ENCODE measurements at regions not wholly inside any gene's neighbourhood (a gene's known extent, or its start where the extent isn't known, plus 50 kb on each side); places are given as distances from the start of the nearest gene placed in this dataset.
"Not testable (repeated sequence)": the region's sequence is repeated elsewhere in the genome, so short reads cannot be mapped to it uniquely, and the experiment has no call there.

DNA sequence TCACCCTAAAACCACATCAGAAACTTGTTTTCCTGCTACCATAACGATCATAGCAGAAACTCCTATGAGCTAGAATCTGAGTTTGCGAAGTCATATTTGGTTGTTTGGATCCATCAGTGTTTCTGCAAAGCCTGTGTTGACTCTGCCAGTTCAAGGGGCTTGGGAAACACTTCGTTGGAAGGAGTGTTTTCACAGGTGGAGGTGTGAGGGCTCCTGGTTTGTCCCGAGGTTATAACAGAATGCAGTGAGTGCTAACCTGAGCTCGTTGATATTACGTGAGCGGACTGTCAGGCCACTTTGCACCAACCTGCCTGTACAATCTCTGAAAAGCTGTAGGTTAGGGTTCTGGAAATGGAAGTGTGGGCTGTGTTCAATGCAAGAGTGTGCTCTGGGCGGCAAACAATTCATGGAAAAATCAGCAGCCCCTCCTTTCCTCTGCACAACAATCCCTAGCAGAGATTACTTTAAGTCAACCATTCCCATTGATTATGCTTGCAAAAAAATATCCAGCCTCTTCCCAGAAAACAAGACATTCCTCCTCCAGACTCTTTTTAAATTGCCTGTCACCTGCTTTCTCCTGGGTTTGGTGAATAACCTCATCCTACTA is 622.0 kb downstream of the TYW1 start:
- no peak overlapping the region for H3K4me3 Mint-ChIP-seq
- H3K4me1 Mint-ChIP-seq = no peaks in the 10 kb centered on the region
- H3K27me3 Mint-ChIP-seq = peaks cover 30% of the 10 kb centered on the region
- ATAC-seq = no peak
- peaks cover 3% of the 10 kb centered on the region for H3K9me3 Mint-ChIP-seq
- no peak overlapping the region for H3K27ac Mint-ChIP-seq
- no peaks in the 10 kb centered on the region for H3K36me3 Mint-ChIP-seq

DNA sequence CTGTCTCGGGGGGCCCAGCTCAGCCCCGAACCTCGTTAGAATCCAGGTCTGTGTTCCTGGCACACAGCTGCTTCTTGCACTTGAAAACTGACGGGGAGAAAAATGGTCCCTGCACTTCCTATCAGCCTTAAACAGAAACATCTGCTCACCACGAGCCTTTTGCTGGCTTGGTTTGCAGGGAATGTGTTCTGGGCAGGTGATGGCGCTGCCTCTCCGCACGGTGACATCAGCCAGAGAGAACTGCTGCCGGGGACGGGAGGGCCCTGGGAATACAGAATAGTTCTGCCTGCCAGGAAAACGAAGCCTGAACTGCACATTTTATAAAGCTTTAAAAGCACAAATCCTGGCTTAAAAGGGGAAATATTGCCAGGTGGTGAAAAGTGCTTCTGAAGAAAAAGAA is 622.5 kb downstream of the TYW1 start:
- no peaks in the 10 kb centered on the region for H3K36me3 Mint-ChIP-seq

DNA sequence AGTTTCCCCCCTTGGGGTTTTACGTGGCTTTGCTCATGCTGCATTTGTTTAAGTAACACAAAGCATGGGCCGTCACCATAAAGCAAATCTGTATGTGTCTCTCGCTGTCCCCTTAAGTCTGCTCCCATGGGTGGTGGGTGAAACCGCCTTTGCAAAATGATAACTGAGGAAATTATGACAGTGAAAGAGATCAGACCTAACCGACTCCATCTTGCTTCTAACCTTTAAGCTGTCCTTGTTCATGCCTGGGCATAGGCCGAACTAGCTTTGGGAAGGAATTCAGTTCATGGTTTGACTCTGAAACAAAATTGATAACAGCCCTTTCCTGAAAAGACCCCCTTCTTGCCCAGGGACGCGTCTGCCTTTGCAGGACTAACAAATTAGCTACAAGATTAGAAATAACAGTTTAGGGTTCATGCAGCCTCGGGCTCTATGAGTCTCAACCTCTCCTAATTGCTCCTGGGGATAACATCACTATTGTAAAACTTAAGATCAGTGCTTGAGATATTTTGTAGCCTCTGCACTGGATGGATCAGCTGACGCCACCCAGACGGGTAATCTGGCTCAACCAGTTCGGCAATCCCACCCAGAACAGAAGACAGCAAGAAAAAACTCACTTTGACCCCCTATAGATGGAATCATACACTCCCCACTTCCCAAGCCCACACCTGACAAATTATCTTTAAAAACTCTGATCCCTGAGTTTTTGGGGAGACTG is 623.7 kb downstream of the TYW1 start:
- ATAC-seq = no peak
- H3K9me3 Mint-ChIP-seq = peaks cover 3% of the 10 kb centered on the region
- H3K4me3 Mint-ChIP-seq = no peak overlapping the region
- H3K27ac Mint-ChIP-seq = no peak overlapping the region
- H3K27me3 Mint-ChIP-seq = peaks cover 39% of the 10 kb centered on the region
- peaks cover 3% of the 10 kb centered on the region for H3K4me1 Mint-ChIP-seq
- H3K36me3 Mint-ChIP-seq = no peaks in the 10 kb centered on the region

More for the DNA sequence above, 622.5 kb downstream of the TYW1 start:
- Mint-ChIP-seq H3K4me1 (no peaks in the 10 kb centered on the region), H3K27me3 (peaks cover 32% of the 10 kb centered on the region), H3K4me3 (no peak overlapping the region), H3K9me3 (peaks cover 3% of the 10 kb centered on the region), H3K27ac (no peak overlapping the region)
- no peak for ATAC-seq

DNA sequence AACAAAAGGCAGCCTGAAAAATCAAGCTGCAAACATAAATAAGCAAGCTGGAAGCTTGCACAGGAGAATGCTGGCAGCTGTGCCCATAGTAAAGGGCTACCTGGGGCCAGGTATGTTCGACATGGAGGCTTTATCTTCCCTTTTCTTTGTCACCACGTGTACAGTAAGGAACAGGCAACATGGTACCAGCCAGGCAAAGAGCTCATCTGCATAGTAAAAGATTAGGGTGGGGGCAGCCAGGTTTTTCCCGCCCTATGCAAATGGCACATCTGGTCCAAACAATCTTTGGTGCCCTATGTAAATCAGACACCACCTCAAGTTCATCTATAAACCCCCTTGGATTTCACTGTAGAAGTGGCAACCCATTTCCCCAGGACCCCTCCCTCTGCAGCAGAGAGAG is 625.1 kb downstream of the TYW1 start:
- Mint-ChIP-seq H3K36me3 (no peaks in the 10 kb centered on the region), H3K4me1 (peaks cover 7% of the 10 kb centered on the region), H3K4me3 (no peak overlapping the region), H3K27ac (no peak overlapping the region), H3K27me3 (peaks cover 39% of the 10 kb centered on the region), H3K9me3 (no peaks in the 10 kb centered on the region)
- no peak for ATAC-seq

DNA sequence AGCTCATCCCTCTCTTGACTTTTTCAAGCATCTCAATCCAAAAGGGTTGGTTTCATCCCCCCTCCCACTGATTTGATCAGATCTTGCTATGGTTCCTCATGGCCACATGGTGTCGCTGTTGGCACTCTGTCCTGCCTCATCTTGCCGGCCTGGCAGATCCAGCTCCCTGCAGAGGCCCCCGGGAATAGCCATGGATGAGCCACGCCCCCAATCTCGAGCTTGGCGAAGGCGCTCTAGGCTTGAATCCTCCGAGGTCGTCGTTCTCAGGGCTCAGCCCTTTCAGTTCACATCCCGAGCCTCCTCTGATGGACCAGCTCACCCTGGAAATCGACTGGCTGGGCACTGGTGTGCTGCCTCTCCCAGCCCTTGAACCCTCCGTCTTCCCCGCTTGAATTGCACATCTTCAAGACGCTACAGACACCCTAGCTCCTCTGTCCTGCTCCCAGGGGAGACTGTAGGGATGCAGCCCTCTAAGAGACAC is 628.7 kb downstream of the TYW1 start:
- peaks cover 24% of the 10 kb centered on the region for H3K27me3 Mint-ChIP-seq
- H3K4me1 Mint-ChIP-seq = peaks cover 7% of the 10 kb centered on the region
- no peak overlapping the region for H3K27ac Mint-ChIP-seq
- H3K9me3 Mint-ChIP-seq = no peaks in the 10 kb centered on the region
- ATAC-seq = peak; percentile 48
- no peak overlapping the region for H3K4me3 Mint-ChIP-seq
- no peaks in the 10 kb centered on the region for H3K36me3 Mint-ChIP-seq

DNA sequence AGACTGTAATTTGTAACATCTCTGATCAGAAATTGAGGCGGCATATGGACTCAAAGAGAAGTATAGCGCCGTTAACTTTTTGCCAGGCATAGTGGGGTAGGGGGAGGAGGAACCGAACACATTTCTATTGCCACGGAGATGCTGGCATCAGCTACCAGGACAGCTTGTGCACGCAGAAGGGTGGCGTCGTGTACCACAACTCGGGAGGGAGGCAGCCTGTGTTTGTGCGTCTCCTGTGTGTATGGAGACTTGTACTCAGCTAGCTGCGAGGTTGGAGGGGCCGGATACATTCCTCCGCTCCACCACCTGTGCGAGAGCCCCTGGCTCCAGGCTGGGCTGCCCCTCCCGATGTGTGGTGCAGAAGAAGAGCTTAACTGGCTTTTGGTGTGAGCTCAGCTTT is 634.8 kb downstream of the TYW1 start:
- Mint-ChIP-seq H3K27me3 (peaks cover under 1% of the 10 kb centered on the region), H3K4me3 (no peak overlapping the region), H3K36me3 (no peaks in the 10 kb centered on the region), H3K9me3 (peaks cover 4% of the 10 kb centered on the region), H3K4me1 (no peaks in the 10 kb centered on the region), H3K27ac (no peak overlapping the region)
- ATAC-seq = no peak

DNA sequence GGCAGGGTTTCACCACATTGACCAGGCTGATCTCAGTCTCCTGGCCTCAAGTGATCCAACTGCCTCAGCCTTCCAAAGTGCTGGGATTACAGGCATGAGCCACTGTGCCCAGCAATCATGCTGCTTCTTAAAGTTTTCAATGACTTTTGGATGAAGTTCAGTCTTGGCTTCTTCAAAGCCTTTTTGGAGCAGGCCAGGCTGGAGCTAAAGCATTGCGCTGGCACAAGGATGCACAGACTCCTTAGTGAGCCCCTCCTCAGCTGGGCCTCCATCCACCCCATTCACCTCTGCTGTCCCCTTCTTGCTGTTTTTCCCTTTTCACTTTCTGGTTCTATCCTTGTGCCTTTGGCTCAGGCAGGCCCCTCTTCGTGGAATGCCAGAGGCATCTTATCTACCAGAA is 638.6 kb downstream of the TYW1 start:
- H3K27me3 Mint-ChIP-seq = peaks cover 9% of the 10 kb centered on the region
- H3K27ac Mint-ChIP-seq = no peak overlapping the region
- H3K4me3 Mint-ChIP-seq = no peak overlapping the region
- no peaks in the 10 kb centered on the region for H3K36me3 Mint-ChIP-seq
- no peak for ATAC-seq
- peaks cover 8% of the 10 kb centered on the region for H3K9me3 Mint-ChIP-seq
- H3K4me1 Mint-ChIP-seq = no peaks in the 10 kb centered on the region

DNA sequence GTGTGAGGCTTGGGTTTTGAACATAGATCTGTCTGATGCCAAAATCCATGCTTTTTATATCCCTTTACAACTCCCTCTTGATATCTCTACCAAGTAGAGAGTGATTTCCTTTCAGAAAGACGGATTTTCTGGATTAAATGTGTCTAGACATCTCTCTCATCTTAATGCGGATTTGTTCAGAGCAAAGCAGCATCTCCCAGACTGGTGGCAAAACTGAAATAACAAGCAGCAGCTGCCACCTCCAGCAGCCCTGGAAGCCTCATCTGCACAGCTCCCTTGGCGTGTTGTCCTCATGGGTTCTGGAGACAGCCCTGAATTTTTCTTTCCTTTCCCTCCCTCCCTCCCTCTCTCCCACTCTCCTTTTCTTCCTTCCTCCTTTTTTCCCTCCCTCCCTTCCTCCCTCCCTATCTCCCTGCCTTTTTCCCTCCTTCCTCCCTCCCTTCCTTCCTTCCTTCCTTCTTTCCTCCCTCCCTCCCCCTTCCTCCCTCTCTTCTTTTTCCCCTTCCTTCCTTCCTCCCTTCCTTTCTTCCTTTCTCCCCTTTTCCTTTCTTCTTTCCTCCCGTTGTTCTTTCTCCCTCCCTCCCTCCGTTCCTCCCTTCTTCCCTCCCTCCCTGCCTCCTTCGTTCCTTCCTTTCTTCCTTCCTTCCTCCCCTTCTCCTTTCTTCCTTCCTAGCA is 639.9 kb downstream of the TYW1 start:
- H3K27ac Mint-ChIP-seq = no peak overlapping the region
- peaks cover 9% of the 10 kb centered on the region for H3K9me3 Mint-ChIP-seq
- no peaks in the 10 kb centered on the region for H3K36me3 Mint-ChIP-seq
- peaks cover 9% of the 10 kb centered on the region for H3K27me3 Mint-ChIP-seq
- H3K4me3 Mint-ChIP-seq = no peak overlapping the region
- ATAC-seq = no peak
- no peaks in the 10 kb centered on the region for H3K4me1 Mint-ChIP-seq

DNA sequence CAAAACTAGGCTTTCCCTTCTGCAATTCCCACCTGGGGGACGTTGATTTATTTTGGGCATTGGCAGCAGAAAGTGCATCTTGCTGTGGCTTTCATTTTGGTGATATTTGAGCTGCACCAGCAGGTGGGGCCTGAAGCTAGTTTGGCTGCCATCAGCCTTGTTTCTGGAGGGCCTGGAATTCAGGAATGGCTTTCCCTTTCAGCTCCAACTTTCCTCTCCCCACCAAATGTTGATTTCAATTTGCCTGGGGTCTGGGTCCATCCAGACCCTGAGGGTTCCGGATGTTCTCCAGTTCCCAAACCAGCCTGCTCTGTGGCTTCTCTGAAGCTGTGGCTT is 640.4 kb downstream of the TYW1 start:
- Mint-ChIP-seq H3K27me3 (peaks cover 9% of the 10 kb centered on the region), H3K36me3 (no peaks in the 10 kb centered on the region), H3K4me1 (no peaks in the 10 kb centered on the region), H3K27ac (no peak overlapping the region), H3K9me3 (peaks cover 9% of the 10 kb centered on the region), H3K4me3 (no peak overlapping the region)
- ATAC-seq = no peak

DNA sequence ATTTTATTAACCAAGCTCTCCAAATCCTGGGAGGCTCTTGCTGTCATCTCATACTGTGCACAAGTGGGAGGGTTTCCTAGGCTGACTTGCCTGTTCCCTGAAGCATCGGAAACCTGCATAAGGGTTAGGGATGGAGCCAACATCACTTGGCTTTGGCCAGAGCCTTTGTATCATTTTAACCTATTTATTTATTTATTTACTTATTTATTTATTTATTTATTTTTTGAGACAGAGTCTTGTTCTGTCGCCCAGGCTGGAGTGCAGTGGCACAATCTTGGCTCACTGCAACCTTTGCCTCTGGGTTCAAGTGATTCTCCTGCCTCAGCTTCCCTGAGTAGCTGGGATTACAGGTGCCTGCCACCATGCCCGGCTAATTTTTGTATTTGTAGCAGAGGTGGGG is 645.9 kb downstream of the TYW1 start:
- H3K4me3 Mint-ChIP-seq, H3K27me3 Mint-ChIP-seq, H3K9me3 Mint-ChIP-seq, H3K4me1 Mint-ChIP-seq, ATAC-seq, H3K36me3 Mint-ChIP-seq, H3K27ac Mint-ChIP-seq: not testable (repeated sequence)

DNA sequence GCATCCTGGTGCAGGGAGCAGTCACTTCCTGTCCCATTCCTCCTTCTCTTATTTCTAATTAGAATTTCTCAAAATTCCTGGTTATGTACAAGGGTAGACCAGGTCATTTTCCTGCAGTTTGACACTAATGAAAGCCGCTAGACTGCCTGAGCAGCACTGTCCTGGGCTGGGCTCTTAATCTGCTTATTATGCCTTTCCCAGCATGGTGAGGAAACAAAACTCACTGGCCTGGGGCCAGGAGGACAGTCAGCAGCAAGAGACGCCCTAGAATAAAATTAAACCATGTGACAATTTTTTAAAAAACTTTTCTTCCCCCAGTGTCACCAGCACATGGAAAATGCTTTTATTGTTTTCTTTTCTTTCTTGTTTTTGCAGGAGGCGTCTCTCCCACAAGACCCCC is 647.5 kb downstream of the TYW1 start:
- Mint-ChIP-seq H3K9me3 (peaks cover 16% of the 10 kb centered on the region), H3K27me3 (no peaks in the 10 kb centered on the region), H3K27ac (no peak overlapping the region), H3K4me3 (no peak overlapping the region), H3K4me1 (no peaks in the 10 kb centered on the region), H3K36me3 (no peaks in the 10 kb centered on the region)
- ATAC-seq = no peak

DNA sequence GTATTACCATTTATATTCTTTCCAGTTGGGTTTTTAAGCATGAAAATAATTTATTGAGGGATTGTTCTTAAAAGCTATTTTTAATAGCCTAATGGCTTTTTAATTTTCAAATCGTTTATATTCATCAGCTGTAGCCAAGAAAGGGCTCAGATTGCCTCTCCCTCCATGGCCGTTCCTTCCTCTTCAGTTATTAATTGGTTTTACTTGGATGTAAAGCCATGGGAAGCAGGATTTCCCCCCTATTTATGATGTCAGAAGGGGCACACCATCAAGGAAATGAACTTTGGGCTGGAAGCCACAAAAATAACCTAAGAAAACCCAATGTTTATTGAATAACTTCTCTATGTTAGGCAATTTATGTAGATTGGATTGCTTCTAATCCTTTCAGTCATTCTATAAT is 656.3 kb downstream of the TYW1 start:
- H3K9me3 Mint-ChIP-seq = peaks cover 8% of the 10 kb centered on the region
- no peaks in the 10 kb centered on the region for H3K4me1 Mint-ChIP-seq
- H3K4me3 Mint-ChIP-seq = no peak overlapping the region
- no peak overlapping the region for H3K27ac Mint-ChIP-seq
- no peaks in the 10 kb centered on the region for H3K36me3 Mint-ChIP-seq
- H3K27me3 Mint-ChIP-seq = no peaks in the 10 kb centered on the region
- no peak for ATAC-seq

DNA sequence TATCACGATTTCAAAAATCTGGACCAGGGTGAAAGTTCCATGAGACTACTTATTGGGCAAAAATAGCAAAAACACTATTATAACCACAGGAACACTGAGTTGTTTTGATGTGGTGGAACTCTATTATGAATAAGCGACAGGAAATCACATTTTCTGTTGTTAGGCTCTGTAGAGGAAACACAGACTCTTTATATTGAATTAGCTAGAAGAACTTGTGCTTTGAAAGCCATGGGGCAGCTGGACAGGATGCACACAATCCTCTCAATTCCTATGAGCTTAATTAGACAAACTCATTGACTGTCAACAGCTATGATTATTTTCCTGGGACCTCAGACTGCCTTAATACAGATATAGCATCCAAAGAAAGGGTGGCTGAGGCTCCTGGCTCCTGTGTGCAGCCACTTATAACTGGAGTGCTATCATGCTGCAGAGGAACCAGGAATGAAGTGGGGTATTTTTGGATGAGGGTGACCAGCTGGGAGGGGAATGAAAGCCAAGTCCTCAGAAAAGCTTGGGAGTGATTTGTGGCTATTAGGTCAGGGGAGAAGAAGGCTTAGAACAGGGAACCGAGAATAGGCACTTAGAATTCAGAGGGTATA is 657.3 kb downstream of the TYW1 start:
- Mint-ChIP-seq H3K4me1 (no peaks in the 10 kb centered on the region), H3K36me3 (no peaks in the 10 kb centered on the region), H3K27ac (no peak overlapping the region), H3K4me3 (no peak overlapping the region), H3K9me3 (peaks cover 5% of the 10 kb centered on the region), H3K27me3 (no peaks in the 10 kb centered on the region)
- no peak for ATAC-seq

DNA sequence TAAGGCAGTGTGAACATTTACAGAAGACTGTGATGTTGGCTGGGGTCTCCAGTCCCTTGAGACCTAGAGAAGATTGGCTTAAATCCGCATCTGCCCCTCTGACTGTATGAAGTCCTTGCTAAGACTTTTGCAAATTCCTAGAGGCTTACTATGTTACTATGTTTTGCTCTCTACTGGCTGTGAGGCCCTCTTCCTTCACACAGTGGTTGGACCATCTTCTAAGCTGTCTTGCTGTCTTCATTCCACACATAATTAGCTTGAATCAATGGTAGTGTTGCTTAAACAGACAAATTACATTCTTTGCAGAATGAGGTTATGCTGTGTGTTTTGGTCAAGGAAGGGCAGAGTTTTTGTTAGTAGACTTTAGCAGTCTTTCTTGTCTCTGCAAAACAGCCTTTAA is 658.0 kb downstream of the TYW1 start:
- no peak overlapping the region for H3K27ac Mint-ChIP-seq
- no peaks in the 10 kb centered on the region for H3K36me3 Mint-ChIP-seq
- no peak for ATAC-seq
- H3K27me3 Mint-ChIP-seq = no peaks in the 10 kb centered on the region
- no peak overlapping the region for H3K4me3 Mint-ChIP-seq
- H3K9me3 Mint-ChIP-seq = peaks cover 4% of the 10 kb centered on the region
- no peaks in the 10 kb centered on the region for H3K4me1 Mint-ChIP-seq

DNA sequence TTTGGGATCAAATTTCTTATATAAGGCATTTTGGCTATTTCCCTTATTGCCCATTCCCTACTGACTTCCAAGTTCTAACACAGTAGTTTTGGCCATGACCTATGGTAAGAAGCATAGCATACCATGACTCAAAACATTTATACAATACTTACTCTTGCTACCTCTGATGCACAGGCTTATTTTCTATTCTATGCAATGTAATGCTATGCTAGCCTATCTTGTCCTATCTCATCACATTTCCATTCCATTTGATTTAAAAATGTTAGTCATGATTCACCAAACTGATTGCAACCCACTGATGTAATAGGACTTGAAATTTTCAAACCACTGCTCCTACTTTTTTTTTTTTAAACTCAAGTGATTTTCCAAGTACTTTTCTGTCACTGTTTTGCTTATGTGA is 658.5 kb downstream of the TYW1 start:
- H3K9me3 Mint-ChIP-seq = peaks cover 6% of the 10 kb centered on the region
- no peak overlapping the region for H3K4me3 Mint-ChIP-seq
- no peaks in the 10 kb centered on the region for H3K4me1 Mint-ChIP-seq
- H3K27me3 Mint-ChIP-seq = no peaks in the 10 kb centered on the region
- no peaks in the 10 kb centered on the region for H3K36me3 Mint-ChIP-seq
- no peak overlapping the region for H3K27ac Mint-ChIP-seq
- ATAC-seq = no peak

DNA sequence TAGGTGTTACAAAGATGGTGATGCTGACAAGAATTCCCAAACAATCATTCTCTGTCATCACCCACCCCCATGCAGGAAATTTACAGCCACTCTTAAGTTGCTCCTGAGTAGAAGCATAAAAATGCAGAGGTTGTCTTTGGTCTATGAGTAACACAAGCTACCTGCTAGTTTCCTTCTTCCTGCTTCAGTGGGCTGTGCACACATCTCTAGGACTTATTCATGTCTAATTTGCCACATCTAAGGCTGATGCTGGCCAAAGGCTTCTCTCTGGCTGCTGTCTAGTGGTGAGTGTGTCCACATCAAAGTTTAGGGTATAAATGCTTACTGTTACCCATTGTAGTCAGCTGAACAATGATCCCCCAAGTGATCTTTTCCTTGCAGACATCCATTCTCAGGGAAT is 662.5 kb downstream of the TYW1 start:
- Mint-ChIP-seq H3K4me1 (no peaks in the 10 kb centered on the region), H3K27ac (no peak overlapping the region), H3K36me3 (no peaks in the 10 kb centered on the region), H3K4me3 (no peak overlapping the region), H3K9me3 (peaks cover 6% of the 10 kb centered on the region), H3K27me3 (no peaks in the 10 kb centered on the region)
- ATAC-seq = no peak

Measured in stimulated activated memory B cell treated with anti-CD40 and anti-IgM and Interleukin-4, amounts not matched to agents 10 μg/mL and 1 μg/mL and 100 μg/mL, for 72 hours (primary cell).